ENCODE measurements at regions not wholly inside any gene's neighbourhood (a gene's known extent, or its start where the extent isn't known, plus 50 kb on each side); places are given as distances from the start of the nearest gene placed in this dataset.

- H3K9ac ChIP-seq (ENCODE audit: insufficient read depth, low read length) = no peak overlapping the region
- no peaks in the 10 kb centered on the region for H3K36me3 ChIP-seq (ENCODE audit: control insufficient read depth, insufficient read depth, low read length)
- no peaks in the 10 kb centered on the region for H3K27me3 ChIP-seq (ENCODE audit: control insufficient read depth, insufficient read depth, low read length)
- DNase-seq (ENCODE audit: low read depth in 2 of 2) = no peak
- no peaks in the 10 kb centered on the region for H3K79me2 ChIP-seq (ENCODE audit: control insufficient read depth, insufficient read depth, low read length)
- H4K20me1 ChIP-seq (ENCODE audit: control insufficient read depth, extremely low read depth, insufficient read depth, low read length) = no peaks in the 10 kb centered on the region
- H3K4me2 ChIP-seq (ENCODE audit: extremely low read depth, insufficient read depth, low read length) = no peak overlapping the region
- no peaks in the 10 kb centered on the region for H3K9me3 ChIP-seq (ENCODE audit: control insufficient read depth, insufficient read depth, low read depth, low read length)
- no peaks in the 10 kb centered on the region for H3K4me1 ChIP-seq (ENCODE audit: control insufficient read depth, extremely low read depth, insufficient read depth, low read length)
- no peak overlapping the region for H3K27ac ChIP-seq (ENCODE audit: insufficient read depth, low read length)
- no peak overlapping the region for H3K4me3 ChIP-seq (replicated peaks in 1 of 4; ENCODE audit: control extremely low read depth in 1 of 4, insufficient read depth in 1 of 4, low read depth in 3 of 4, low read length in 4 of 4)
- TF ChIP-seq EZH2 (IDR thresholded peaks at IDR 0.05; ENCODE audit: low read length, missing control alignments) = no peak
- no peak for TF ChIP-seq CTCF (conservative IDR thresholded peaks at IDR 0.05 in 1 of 2, IDR thresholded peaks at IDR 0.05 in 1 of 2; ENCODE audit: low read depth in 1 of 2, low read length in 2 of 2)
- H2AFZ ChIP-seq (ENCODE audit: low read length) = no peak overlapping the region
Measured at GRCh38 chr5:116389601-116390000, 185.0 kb downstream of the SEMA6A start.

GRCh38 chr5:116388564-116389258, 185.9 kb downstream of the SEMA6A start:
- H3K27me3 ChIP-seq (ENCODE audit: control insufficient read depth, insufficient read depth, low read length) = no peaks in the 10 kb centered on the region
- H2AFZ ChIP-seq (ENCODE audit: low read length) = no peak overlapping the region
- H4K20me1 ChIP-seq (ENCODE audit: control insufficient read depth, extremely low read depth, insufficient read depth, low read length) = no peaks in the 10 kb centered on the region
- H3K27ac ChIP-seq (ENCODE audit: insufficient read depth, low read length) = no peak overlapping the region
- no peak overlapping the region for H3K4me3 ChIP-seq (replicated peaks in 1 of 4; ENCODE audit: control extremely low read depth in 1 of 4, insufficient read depth in 1 of 4, low read depth in 3 of 4, low read length in 4 of 4)
- H3K9me3 ChIP-seq (ENCODE audit: control insufficient read depth, insufficient read depth, low read depth, low read length) = no peaks in the 10 kb centered on the region
- no peak overlapping the region for H3K9ac ChIP-seq (ENCODE audit: insufficient read depth, low read length)
- DNase-seq (ENCODE audit: low read depth in 2 of 2) = no peak
- H3K4me2 ChIP-seq (ENCODE audit: extremely low read depth, insufficient read depth, low read length) = no peak overlapping the region
- H3K36me3 ChIP-seq (ENCODE audit: control insufficient read depth, insufficient read depth, low read length) = no peaks in the 10 kb centered on the region
- no peaks in the 10 kb centered on the region for H3K4me1 ChIP-seq (ENCODE audit: control insufficient read depth, extremely low read depth, insufficient read depth, low read length)
- H3K79me2 ChIP-seq (ENCODE audit: control insufficient read depth, insufficient read depth, low read length) = no peaks in the 10 kb centered on the region
- TF ChIP-seq CTCF (conservative IDR thresholded peaks at IDR 0.05 in 1 of 2, IDR thresholded peaks at IDR 0.05 in 1 of 2; ENCODE audit: low read depth in 1 of 2, low read length in 2 of 2) (no peak), EZH2 (IDR thresholded peaks at IDR 0.05; ENCODE audit: low read length, missing control alignments) (no peak)

GRCh38 chr5:116387738-116388137, 186.9 kb downstream of the SEMA6A start:
- no peak for DNase-seq (ENCODE audit: low read depth in 2 of 2)
- no peaks in the 10 kb centered on the region for H3K79me2 ChIP-seq (ENCODE audit: control insufficient read depth, insufficient read depth, low read length)
- no peaks in the 10 kb centered on the region for H3K36me3 ChIP-seq (ENCODE audit: control insufficient read depth, insufficient read depth, low read length)
- no peak overlapping the region for H3K4me2 ChIP-seq (ENCODE audit: extremely low read depth, insufficient read depth, low read length)
- H3K4me3 ChIP-seq (replicated peaks in 1 of 4; ENCODE audit: control extremely low read depth in 1 of 4, insufficient read depth in 1 of 4, low read depth in 3 of 4, low read length in 4 of 4) = no peak overlapping the region
- H3K27ac ChIP-seq (ENCODE audit: insufficient read depth, low read length) = no peak overlapping the region
- H3K4me1 ChIP-seq (ENCODE audit: control insufficient read depth, extremely low read depth, insufficient read depth, low read length) = no peaks in the 10 kb centered on the region
- H3K9ac ChIP-seq (ENCODE audit: insufficient read depth, low read length) = no peak overlapping the region
- H3K9me3 ChIP-seq (ENCODE audit: control insufficient read depth, insufficient read depth, low read depth, low read length) = no peaks in the 10 kb centered on the region
- no peaks in the 10 kb centered on the region for H3K27me3 ChIP-seq (ENCODE audit: control insufficient read depth, insufficient read depth, low read length)
- H4K20me1 ChIP-seq (ENCODE audit: control insufficient read depth, extremely low read depth, insufficient read depth, low read length) = no peaks in the 10 kb centered on the region
- no peak for TF ChIP-seq EZH2 (IDR thresholded peaks at IDR 0.05; ENCODE audit: low read length, missing control alignments)
- TF ChIP-seq CTCF (conservative IDR thresholded peaks at IDR 0.05 in 1 of 2, IDR thresholded peaks at IDR 0.05 in 1 of 2; ENCODE audit: low read depth in 1 of 2, low read length in 2 of 2) = no peak
- no peak overlapping the region for H2AFZ ChIP-seq (ENCODE audit: low read length)

Measured in fibroblast of lung (primary cell).